ENCODE measurements at regions not wholly inside any gene's neighbourhood (a gene's known extent, or its start where the extent isn't known, plus 50 kb on each side); places are given as distances from the start of the nearest gene placed in this dataset.

DNA sequence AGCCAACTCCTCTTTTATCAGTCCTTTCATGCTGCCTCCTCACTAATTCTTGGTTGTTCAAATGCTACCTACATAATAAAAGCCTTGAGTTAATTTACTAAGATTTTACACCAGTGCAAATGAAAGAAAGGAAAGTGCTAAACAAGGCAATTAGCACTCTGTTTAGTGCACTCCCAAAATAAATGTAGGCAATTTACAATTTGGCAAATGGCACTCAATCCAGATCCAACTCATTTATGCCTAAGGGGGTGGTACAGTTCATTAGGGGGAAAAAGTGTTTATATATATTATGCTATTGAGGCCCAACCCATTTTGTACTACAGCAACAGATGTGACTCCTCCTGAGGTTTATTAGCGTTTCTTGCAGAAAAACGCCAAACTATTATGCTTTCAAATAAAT lies 370.1 kb downstream of the NR2F2 start:
- H3K4me2 ChIP-seq (ENCODE audit: low read length), result no peak overlapping the region
- H2AFZ ChIP-seq (ENCODE audit: low read depth, low read length), result no peak overlapping the region
- no peaks in the 10 kb centered on the region for H4K20me1 ChIP-seq (ENCODE audit: insufficient read depth, low read length)
- no peaks in the 10 kb centered on the region for H3K9me3 ChIP-seq (ENCODE audit: insufficient read depth, low read length)
- H3K4me1 ChIP-seq (ENCODE audit: low read length), result no peaks in the 10 kb centered on the region
- TF ChIP-seq, protein P1, sequence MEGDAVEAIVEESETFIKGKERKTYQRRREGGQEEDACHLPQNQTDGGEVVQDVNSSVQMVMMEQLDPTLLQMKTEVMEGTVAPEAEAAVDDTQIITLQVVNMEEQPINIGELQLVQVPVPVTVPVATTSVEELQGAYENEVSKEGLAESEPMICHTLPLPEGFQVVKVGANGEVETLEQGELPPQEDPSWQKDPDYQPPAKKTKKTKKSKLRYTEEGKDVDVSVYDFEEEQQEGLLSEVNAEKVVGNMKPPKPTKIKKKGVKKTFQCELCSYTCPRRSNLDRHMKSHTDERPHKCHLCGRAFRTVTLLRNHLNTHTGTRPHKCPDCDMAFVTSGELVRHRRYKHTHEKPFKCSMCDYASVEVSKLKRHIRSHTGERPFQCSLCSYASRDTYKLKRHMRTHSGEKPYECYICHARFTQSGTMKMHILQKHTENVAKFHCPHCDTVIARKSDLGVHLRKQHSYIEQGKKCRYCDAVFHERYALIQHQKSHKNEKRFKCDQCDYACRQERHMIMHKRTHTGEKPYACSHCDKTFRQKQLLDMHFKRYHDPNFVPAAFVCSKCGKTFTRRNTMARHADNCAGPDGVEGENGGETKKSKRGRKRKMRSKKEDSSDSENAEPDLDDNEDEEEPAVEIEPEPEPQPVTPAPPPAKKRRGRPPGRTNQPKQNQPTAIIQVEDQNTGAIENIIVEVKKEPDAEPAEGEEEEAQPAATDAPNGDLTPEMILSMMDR (IDR thresholded peaks at IDR 0.05; ENCODE audit: low read depth, low read length), result no peak
- no peak for TF ChIP-seq EZH2phosphoT487 (IDR thresholded peaks at IDR 0.05; ENCODE audit: low read depth)
- H3K27ac ChIP-seq (ENCODE audit: low read length), result no peak overlapping the region
- no peak overlapping the region for H3K9ac ChIP-seq (ENCODE audit: low read length)
- H3K36me3 ChIP-seq (replicated peaks; ENCODE audit: low read depth, low read length), result no peaks in the 10 kb centered on the region
- 0 out of 2 replicates have a peak, but pooled peaks cover 6% of the 10 kb centered on the region for H3K27me3 ChIP-seq (ENCODE audit: low read depth, low read length)
- H3K4me3 ChIP-seq (ENCODE audit: low read length), result no peak overlapping the region
- H3K79me2 ChIP-seq (ENCODE audit: low read length), result no peaks in the 10 kb centered on the region

DNA sequence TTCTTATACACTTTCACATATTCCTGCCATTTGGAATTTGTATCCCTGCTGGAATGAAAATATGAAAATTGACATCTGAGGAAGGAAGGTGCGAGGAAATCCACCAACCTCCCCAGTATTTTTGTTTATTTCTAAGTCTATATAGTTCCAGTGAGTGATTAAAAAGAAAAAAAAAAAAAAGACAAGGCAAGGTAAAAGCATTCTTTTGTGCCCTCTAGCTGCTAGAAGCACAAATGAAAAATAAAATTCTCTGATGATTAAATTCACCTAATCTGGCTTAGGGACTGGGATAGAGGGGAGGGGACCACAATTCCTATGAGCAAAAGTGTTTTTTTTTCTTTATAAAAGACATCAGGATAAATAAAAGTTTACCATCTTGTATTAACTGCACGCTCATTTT lies 370.9 kb downstream of the NR2F2 start:
- Histone ChIP-seq H3K4me3 (ENCODE audit: low read length) (no peak overlapping the region), H3K27me3 (ENCODE audit: low read depth, low read length) (0 out of 2 replicates have a peak, but pooled peaks cover 6% of the 10 kb centered on the region), H3K36me3 (replicated peaks; ENCODE audit: low read depth, low read length) (no peaks in the 10 kb centered on the region), H3K27ac (ENCODE audit: low read length) (no peak overlapping the region), H3K9ac (ENCODE audit: low read length) (no peak overlapping the region), H4K20me1 (ENCODE audit: insufficient read depth, low read length) (no peaks in the 10 kb centered on the region), H3K79me2 (ENCODE audit: low read length) (no peaks in the 10 kb centered on the region), H2AFZ (ENCODE audit: low read depth, low read length) (no peak overlapping the region), H3K4me2 (ENCODE audit: low read length) (no peak overlapping the region), H3K9me3 (ENCODE audit: insufficient read depth, low read length) (no peaks in the 10 kb centered on the region), H3K4me1 (ENCODE audit: low read length) (no peaks in the 10 kb centered on the region)
- no peak for TF ChIP-seq EZH2phosphoT487 (IDR thresholded peaks at IDR 0.05; ENCODE audit: low read depth)
- TF ChIP-seq, protein P1 (IDR thresholded peaks at IDR 0.05; ENCODE audit: low read depth, low read length), result 0 out of 2 replicates have a peak, but pooled peaks have one; percentile 4

DNA sequence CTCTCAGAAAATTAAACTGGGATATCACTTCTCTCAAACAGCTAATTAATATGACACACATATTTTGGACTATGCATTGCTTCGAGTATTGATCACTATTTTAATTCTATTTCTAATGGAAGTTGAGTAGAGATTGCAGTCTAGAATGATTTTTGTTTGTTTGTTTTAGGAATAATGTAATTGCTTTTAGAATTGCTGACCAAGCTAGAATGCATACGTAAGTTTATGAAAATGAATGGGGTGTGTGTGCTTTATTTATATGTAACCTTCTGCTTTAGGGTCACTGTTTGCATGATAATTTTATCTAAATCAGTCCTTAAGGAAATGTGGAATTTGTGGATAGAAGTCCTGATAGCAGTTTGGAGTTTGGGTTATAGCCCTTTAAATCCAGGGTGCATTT lies 371.4 kb downstream of the NR2F2 start:
- Histone ChIP-seq H2AFZ (ENCODE audit: low read depth, low read length) (no peak overlapping the region), H4K20me1 (ENCODE audit: insufficient read depth, low read length) (no peaks in the 10 kb centered on the region), H3K27me3 (ENCODE audit: low read depth, low read length) (0 out of 2 replicates have a peak, but pooled peaks cover 6% of the 10 kb centered on the region), H3K79me2 (ENCODE audit: low read length) (no peaks in the 10 kb centered on the region), H3K4me3 (ENCODE audit: low read length) (no peak overlapping the region), H3K4me2 (ENCODE audit: low read length) (no peak overlapping the region), H3K9ac (ENCODE audit: low read length) (no peak overlapping the region), H3K36me3 (replicated peaks; ENCODE audit: low read depth, low read length) (no peaks in the 10 kb centered on the region), H3K4me1 (ENCODE audit: low read length) (no peaks in the 10 kb centered on the region), H3K27ac (ENCODE audit: low read length) (no peak overlapping the region), H3K9me3 (ENCODE audit: insufficient read depth, low read length) (no peaks in the 10 kb centered on the region)
- TF ChIP-seq, protein P1 (IDR thresholded peaks at IDR 0.05; ENCODE audit: low read depth, low read length), result no peak
- TF ChIP-seq EZH2phosphoT487 (IDR thresholded peaks at IDR 0.05; ENCODE audit: low read depth), result no peak

DNA sequence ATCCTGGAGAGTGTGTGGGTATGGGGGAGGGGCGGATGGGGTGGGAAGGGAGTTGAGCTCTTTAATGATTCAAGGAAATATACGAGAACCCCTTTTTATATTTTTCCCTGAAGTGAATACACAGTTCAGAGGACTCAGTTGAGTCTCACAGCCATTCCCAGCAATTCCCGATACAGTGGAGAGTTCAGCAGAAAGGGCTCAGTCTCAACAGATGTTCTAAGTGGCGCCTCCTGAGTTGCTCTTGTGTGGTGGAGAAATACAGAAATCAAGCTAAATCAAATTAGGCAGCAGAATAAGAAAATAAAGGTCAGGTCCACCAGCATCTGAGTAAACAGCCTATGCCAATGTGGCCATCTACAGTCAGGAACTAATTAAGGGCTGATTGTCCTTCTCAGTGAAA lies 372.1 kb downstream of the NR2F2 start:
- Histone ChIP-seq H3K27me3 (ENCODE audit: low read depth, low read length) (0 out of 2 replicates have a peak, but pooled peaks cover 6% of the 10 kb centered on the region), H4K20me1 (ENCODE audit: insufficient read depth, low read length) (no peaks in the 10 kb centered on the region), H3K9ac (ENCODE audit: low read length) (no peak overlapping the region), H3K4me1 (ENCODE audit: low read length) (no peaks in the 10 kb centered on the region), H3K79me2 (ENCODE audit: low read length) (no peaks in the 10 kb centered on the region), H2AFZ (ENCODE audit: low read depth, low read length) (no peak overlapping the region), H3K4me2 (ENCODE audit: low read length) (no peak overlapping the region), H3K4me3 (ENCODE audit: low read length) (no peak overlapping the region), H3K36me3 (replicated peaks; ENCODE audit: low read depth, low read length) (no peaks in the 10 kb centered on the region), H3K9me3 (ENCODE audit: insufficient read depth, low read length) (no peaks in the 10 kb centered on the region), H3K27ac (ENCODE audit: low read length) (no peak overlapping the region)
- no peak for TF ChIP-seq EZH2phosphoT487 (IDR thresholded peaks at IDR 0.05; ENCODE audit: low read depth)
- TF ChIP-seq, protein P1 (IDR thresholded peaks at IDR 0.05; ENCODE audit: low read depth, low read length), result no peak

Data from OCI-LY3 (cell line).